GM12878 (cell line): ENCODE measurements at regions not wholly inside any gene's neighbourhood (a gene's known extent, or its start where the extent isn't known, plus 50 kb on each side); places are given as distances from the start of the nearest gene placed in this dataset.

ENCODE experiments used
- ATAC-seq: fragments of 200-7000 bp; cut with Tn5 transposase; 3 replicates; pipeline ENCODE4 v1.9.1; 2020; ENCODE audit warnings: mild to moderate bottlenecking, moderate library complexity
- BruUV-seq: library from RNA; stranded (reverse); fragments of 400-500 nt; replicated peaks from 2 replicates; lab custom pipeline; 2021; lab: Mats Ljungman, UMichigan
- CTCF ChIA-PET: fragments of 300-600 bp; sonication (Branson Sonifier 250); formaldehyde crosslinking; extraction: SDS; loops from one replicate; lab custom pipeline; 2021; ENCODE audit warnings: inconsistent platforms; lab: Yijun Ruan, JAX
- POLR2A ChIA-PET: fragments of 350-600 bp; formaldehyde crosslinking; extraction: SDS; loops from one replicate; lab custom pipeline; 2021; ENCODE audit warnings: inconsistent platforms; lab: Charles Lee
- RAD21 ChIA-PET: fragments of 300-600 bp; sonication (Branson Sonifier 250); formaldehyde crosslinking; loops from one replicate; lab custom pipeline; 2023; ENCODE audit warnings: antibody characterized with exemption; ENCODE audit not compliant: unreplicated experiment; lab: Charles Lee
- SMC1A ChIA-PET: fragments of 300-600 bp; sonication (Branson Sonifier 250); formaldehyde crosslinking; loops from one replicate; lab custom pipeline; 2023; ENCODE audit not compliant: unreplicated experiment, uncharacterized antibody; lab: Charles Lee
- DNase-seq: peaks from one replicate; pipeline ENCODE4 v3.0.0-alpha.2; 2011; ENCODE audit warnings: low read depth, low spot score
- FAIRE-seq: peaks from 3 replicates; lab custom pipeline; 2011; peaks lifted over from hg19 to GRCh38; lab: Jason Lieb, UNC
- H2AFZ ChIP-seq: 2 replicates; pipeline ENCODE4 v1.6.0; 2011; ENCODE audit warnings: low read depth, low read length, control low read depth; ENCODE audit not compliant: control insufficient read depth
- H3K27ac ChIP-seq: 2 replicates; pipeline ENCODE4 v1.5.1; 2011; ENCODE audit warnings: control low read depth; ENCODE audit not compliant: control insufficient read depth, insufficient read depth
- H3K27me3 ChIP-seq, 2 experiments: replicated peaks in 1 of 2; 2 replicates each; pipeline versions ENCODE4 v1.6.0 to v1.6.1; 2011; ENCODE audit warnings: low read length in 1 of 2; ENCODE audit not compliant: control insufficient read depth in 2 of 2, insufficient read depth in 2 of 2
- H3K36me3 ChIP-seq, 2 experiments: 2 replicates each; pipeline ENCODE4 v1.5.1; 2011; ENCODE audit warnings: low read length in 1 of 2; ENCODE audit not compliant: control insufficient read depth in 2 of 2, insufficient read depth in 2 of 2
- H3K4me1 ChIP-seq: 2 replicates; pipeline ENCODE4 v1.6.1; 2011; ENCODE audit warnings: mild to moderate bottlenecking, low read length, moderate library complexity, mixed read lengths; ENCODE audit not compliant: control insufficient read depth, insufficient read depth
- H3K4me2 ChIP-seq: 2 replicates; pipeline ENCODE4 v1.6.0; 2011; ENCODE audit warnings: control low read depth; ENCODE audit not compliant: control insufficient read depth, insufficient read depth
- H3K4me3 ChIP-seq: fragments of 200-600 bp; sonication (generic); 2 replicates; pipeline ENCODE4 v1.5.1; 2016
- H3K79me2 ChIP-seq: 2 replicates; pipeline ENCODE4 v1.6.0; 2011; ENCODE audit warnings: low read length; ENCODE audit not compliant: control insufficient read depth, insufficient read depth
- H3K9ac ChIP-seq: 2 replicates; pipeline ENCODE4 v1.8.0; 2011; ENCODE audit warnings: low read length, control low read depth, mixed read lengths; ENCODE audit not compliant: control insufficient read depth, insufficient read depth
- H3K9me3 ChIP-seq: replicated peaks from 3 replicates; pipeline ENCODE4 v1.5.1; 2011; ENCODE audit warnings: mild to moderate bottlenecking, low read length; ENCODE audit not compliant: control insufficient read depth, insufficient read depth
- H4K20me1 ChIP-seq: 2 replicates; pipeline ENCODE4 v1.6.0; 2011; ENCODE audit not compliant: control insufficient read depth, insufficient read depth
- ATF7 ChIP-seq: fragments of 450-650 bp; IDR thresholded peaks from 2 replicates; pipeline ENCODE4 v1.6.1; 2016; ENCODE audit warnings: low read depth, mild to moderate bottlenecking
- BRCA1 ChIP-seq: IDR thresholded peaks from 2 replicates; pipeline ENCODE4 v1.6.1; 2011; ENCODE audit warnings: low read depth, low read length, improper control_type of control experiment
- EGR1 ChIP-seq, 2 experiments: IDR thresholded peaks; 1 replicate in 1 of 2; 2 replicates in 1 of 2; pipeline ENCODE4 v1.6.1; 2011 to 2012; ENCODE audit warnings: low read depth in 2 of 2, low read length in 2 of 2, borderline replicate concordance in 1 of 2, mild to moderate bottlenecking in 1 of 2, moderate library complexity in 1 of 2
- GATAD2B ChIP-seq: fragments of 450-650 bp; conservative IDR thresholded peaks from 2 replicates; pipeline ENCODE4 v1.6.1; 2017; ENCODE audit warnings: low read depth, mild to moderate bottlenecking, moderate library complexity
- RBBP5 ChIP-seq: fragments of 200-600 bp; sonication (generic); conservative IDR thresholded peaks from 2 replicates; pipeline ENCODE4 v1.6.1; 2016
- WRNIP1 ChIP-seq: IDR thresholded peaks from 2 replicates; pipeline ENCODE4 v1.6.1; 2011; ENCODE audit warnings: low read depth, low read length, improper control_type of control experiment, borderline replicate concordance
- ZNF384 ChIP-seq: IDR thresholded peaks from 2 replicates; pipeline ENCODE4 v1.6.1; 2012; ENCODE audit warnings: low read depth, mild to moderate bottlenecking, low read length, improper control_type of control experiment, borderline replicate concordance
- WGBS: methylation state at CpG from one replicate; pipeline ENCODE4 v1.1.6; 2016; ENCODE audit warnings: low lambda C conversion rate; ENCODE audit not compliant: insufficient replicate concordance, insufficient coverage; ENCODE audit errors: missing lambda C conversion rate; 5-methylcytosine and 5-hydroxymethylcytosine counted together
- in situ Hi-C: fragments of 300-500 bp; cut with MboI; formaldehyde crosslinking; loops from 9 replicates; pipeline ENCODE4 v1.14.3; 2018; ENCODE audit warnings: mixed read lengths
- intact Hi-C: fragments of 100-400 bp; cut with micrococcal nuclease; formaldehyde crosslinking; loops from one replicate; pipeline ENCODE4 v1.14.2; 2022; ENCODE audit not compliant: unreplicated experiment
- TF ChIP-seq, protein P1 (sequence below): IDR thresholded peaks from 2 replicates; pipeline ENCODE4 v1.6.1; 2011; ENCODE audit warnings: low read depth, low read length, improper control_type of control experiment, borderline replicate concordance
- TF ChIP-seq, protein P2 (sequence below): fragments of 150-350 bp; IDR thresholded peaks from 2 replicates; pipeline ENCODE4 v1.6.1; 2014; ENCODE audit warnings: mild to moderate bottlenecking, low read depth, low read length
- TF ChIP-seq, protein P3 (sequence below): IDR thresholded peaks from 2 replicates; pipeline ENCODE4 v1.6.1; 2012; ENCODE audit warnings: low read length, inconsistent platforms

DNA sequence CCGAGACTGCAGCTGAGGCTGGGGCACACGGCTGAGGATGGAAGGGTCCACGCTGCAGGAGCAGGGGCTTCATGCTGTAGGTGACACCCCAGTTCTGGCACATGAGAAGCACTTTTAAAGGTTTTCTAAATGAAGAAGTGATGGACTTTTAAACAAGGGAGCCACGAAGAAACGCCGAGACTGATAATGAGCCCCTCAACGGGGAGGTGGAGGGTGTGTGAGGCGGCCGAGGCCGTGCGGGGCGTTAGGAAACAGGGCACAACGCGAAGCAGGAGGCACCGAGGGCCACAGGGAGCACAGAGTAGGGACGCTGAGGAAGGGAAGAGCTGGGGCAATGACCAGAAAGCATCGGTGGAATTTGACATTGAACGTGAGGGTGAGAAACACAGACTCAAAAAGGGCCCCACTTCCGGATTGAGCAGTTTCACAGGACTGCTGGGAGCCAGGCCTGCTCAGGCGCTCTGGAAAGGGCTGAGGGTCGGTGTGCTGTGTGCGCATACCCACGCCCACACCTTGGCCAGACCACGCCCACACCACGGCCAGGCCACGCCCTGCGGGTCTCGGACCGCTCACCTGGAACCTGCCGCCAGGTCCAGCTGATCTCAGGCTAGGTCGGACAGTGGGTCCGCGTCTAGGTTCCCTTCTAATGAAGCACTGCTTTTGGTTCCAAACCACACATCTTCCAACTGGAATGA is 115.7 kb downstream of the GYPC start:
- no peak for DNase-seq
- in situ Hi-C loops = loop anchor here (5.0 kb wide), 1 partner anchor 244 kb away; no protein-coding TSS in a partner anchor
- no TSS peak for BruUV-seq
- RAD21 ChIA-PET = no interaction called here
- no peaks in the 10 kb centered on the region; a peak in 1 of 4 replicates for H3K27me3 ChIP-seq
- WGBS = 60% methylated on average over 31 of the region's 33 CpGs
- H4K20me1 ChIP-seq = no peaks in the 10 kb centered on the region
- H3K79me2 ChIP-seq = no peaks in the 10 kb centered on the region
- H3K9me3 ChIP-seq = no peaks in the 10 kb centered on the region
- no peak overlapping the region for H2AFZ ChIP-seq
- TF ChIP-seq EGR1 (IDR thresholded peaks at IDR 0.05; ENCODE audit: borderline replicate concordance in 1 of 2, low read depth in 2 of 2, low read length in 2 of 2) (no peak), WRNIP1 (no peak), ZNF384 (no peak), GATAD2B (no peak), ATF7 (no peak), BRCA1 (no peak), RBBP5 (no peak)
- TF ChIP-seq, protein P1, sequence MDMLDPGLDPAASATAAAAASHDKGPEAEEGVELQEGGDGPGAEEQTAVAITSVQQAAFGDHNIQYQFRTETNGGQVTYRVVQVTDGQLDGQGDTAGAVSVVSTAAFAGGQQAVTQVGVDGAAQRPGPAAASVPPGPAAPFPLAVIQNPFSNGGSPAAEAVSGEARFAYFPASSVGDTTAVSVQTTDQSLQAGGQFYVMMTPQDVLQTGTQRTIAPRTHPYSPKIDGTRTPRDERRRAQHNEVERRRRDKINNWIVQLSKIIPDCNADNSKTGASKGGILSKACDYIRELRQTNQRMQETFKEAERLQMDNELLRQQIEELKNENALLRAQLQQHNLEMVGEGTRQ = no peak
- TF ChIP-seq, protein P2, sequence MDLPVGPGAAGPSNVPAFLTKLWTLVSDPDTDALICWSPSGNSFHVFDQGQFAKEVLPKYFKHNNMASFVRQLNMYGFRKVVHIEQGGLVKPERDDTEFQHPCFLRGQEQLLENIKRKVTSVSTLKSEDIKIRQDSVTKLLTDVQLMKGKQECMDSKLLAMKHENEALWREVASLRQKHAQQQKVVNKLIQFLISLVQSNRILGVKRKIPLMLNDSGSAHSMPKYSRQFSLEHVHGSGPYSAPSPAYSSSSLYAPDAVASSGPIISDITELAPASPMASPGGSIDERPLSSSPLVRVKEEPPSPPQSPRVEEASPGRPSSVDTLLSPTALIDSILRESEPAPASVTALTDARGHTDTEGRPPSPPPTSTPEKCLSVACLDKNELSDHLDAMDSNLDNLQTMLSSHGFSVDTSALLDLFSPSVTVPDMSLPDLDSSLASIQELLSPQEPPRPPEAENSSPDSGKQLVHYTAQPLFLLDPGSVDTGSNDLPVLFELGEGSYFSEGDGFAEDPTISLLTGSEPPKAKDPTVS = no peak
- TF ChIP-seq, protein P3, sequence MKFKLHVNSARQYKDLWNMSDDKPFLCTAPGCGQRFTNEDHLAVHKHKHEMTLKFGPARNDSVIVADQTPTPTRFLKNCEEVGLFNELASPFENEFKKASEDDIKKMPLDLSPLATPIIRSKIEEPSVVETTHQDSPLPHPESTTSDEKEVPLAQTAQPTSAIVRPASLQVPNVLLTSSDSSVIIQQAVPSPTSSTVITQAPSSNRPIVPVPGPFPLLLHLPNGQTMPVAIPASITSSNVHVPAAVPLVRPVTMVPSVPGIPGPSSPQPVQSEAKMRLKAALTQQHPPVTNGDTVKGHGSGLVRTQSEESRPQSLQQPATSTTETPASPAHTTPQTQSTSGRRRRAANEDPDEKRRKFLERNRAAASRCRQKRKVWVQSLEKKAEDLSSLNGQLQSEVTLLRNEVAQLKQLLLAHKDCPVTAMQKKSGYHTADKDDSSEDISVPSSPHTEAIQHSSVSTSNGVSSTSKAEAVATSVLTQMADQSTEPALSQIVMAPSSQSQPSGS = no peak
- TF ChIP-seq, all 136 proteins: peak for 0
- intact Hi-C loops = loop anchor here (10.0 kb wide), 1 partner anchor 1967 kb away; no protein-coding TSS in a partner anchor
- H3K9ac ChIP-seq = no peak overlapping the region
- ChIA-PET SMC1A (interaction anchor here (2.0 kb wide), 1 partner anchor 243 kb away, joined by 5 read pairs; no protein-coding TSS in a partner anchor), CTCF (interaction anchor here (1.1 to 1.2 kb wide), 2 partner anchors 243 kb away, joined by 3 to 4 read pairs; no protein-coding TSS in a partner anchor), POLR2A (no interaction called here)
- no peak overlapping the region for H3K4me2 ChIP-seq
- H3K36me3 ChIP-seq = no peaks in the 10 kb centered on the region
- no peak overlapping the region for H3K4me3 ChIP-seq
- no peak overlapping the region for H3K27ac ChIP-seq
- ATAC-seq (no peak), FAIRE-seq (no peak)
- H3K4me1 ChIP-seq = no peaks in the 10 kb centered on the region; the same call in 1 of the 2 replicates
